ENCODE measurements at regions not wholly inside any gene's neighbourhood (a gene's known extent, or its start where the extent isn't known, plus 50 kb on each side); places are given as distances from the start of the nearest gene placed in this dataset.

DNA sequence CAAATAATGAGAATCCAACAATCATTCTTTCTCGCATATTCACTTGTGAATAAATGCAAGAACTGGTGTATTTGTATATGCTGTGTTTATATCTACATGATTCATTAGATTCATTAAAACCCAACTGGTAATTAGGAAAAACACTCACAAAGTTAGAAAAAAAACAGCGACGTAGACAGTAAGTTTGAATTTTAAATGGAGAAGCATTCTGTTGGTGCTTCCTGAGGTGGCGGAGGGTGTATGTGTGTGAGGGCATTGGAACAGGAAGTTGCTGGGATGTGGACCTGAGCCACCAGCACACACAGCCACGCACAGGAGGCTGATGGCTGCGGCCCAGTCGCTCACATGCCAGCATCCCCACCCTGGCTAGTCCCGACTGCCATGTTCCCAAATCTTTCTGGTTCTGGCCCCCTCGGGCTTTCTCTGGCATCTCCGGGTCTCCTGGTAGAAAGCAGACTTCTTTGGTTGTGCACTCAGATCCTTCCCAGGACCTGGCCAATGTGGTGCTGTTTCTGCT lies 121.6 kb upstream of the IRF2BP2 start:
- DNase-seq = no peak

DNA sequence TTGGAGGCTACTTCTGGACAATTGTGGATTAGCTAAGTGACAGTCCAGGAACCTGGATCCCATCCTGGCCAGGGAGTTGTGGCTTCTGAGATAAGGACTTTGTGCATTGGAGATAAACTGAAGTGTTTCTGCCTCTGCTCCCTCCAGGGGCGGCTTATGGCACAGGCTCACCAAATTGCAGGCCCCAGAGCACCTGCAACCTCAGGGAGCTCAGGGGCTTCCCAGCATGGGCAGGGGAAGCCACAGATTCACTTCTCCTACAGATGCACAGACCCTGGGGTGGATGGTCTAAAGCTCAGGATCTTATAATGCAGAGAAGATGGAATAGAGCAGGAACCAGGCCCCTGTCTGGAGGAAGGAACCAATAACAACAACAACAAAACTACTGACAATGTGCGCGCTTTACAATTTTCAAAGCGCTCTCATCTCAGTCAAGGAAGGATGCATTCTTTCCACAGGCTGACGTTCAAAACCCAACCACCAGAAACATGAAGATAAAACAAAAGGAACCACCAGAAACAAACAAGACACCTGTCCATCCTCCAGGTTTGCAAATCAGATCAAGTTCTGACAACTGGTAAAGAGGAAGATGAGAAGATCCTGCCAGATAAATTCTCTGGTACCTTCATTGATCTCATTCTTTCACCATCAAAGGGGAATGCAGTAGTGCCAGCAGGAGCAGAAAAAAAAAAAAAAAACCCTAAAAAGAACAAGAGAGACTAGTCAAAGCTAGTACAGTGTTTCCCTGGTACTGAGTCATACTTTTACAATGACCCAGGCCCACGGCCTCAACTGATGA lies 121.0 kb upstream of the IRF2BP2 start:
- no peak for DNase-seq

GRCh38 chr1:234730475-234730769 lies 120.4 kb upstream of the IRF2BP2 start:
- no peak for DNase-seq

DNA sequence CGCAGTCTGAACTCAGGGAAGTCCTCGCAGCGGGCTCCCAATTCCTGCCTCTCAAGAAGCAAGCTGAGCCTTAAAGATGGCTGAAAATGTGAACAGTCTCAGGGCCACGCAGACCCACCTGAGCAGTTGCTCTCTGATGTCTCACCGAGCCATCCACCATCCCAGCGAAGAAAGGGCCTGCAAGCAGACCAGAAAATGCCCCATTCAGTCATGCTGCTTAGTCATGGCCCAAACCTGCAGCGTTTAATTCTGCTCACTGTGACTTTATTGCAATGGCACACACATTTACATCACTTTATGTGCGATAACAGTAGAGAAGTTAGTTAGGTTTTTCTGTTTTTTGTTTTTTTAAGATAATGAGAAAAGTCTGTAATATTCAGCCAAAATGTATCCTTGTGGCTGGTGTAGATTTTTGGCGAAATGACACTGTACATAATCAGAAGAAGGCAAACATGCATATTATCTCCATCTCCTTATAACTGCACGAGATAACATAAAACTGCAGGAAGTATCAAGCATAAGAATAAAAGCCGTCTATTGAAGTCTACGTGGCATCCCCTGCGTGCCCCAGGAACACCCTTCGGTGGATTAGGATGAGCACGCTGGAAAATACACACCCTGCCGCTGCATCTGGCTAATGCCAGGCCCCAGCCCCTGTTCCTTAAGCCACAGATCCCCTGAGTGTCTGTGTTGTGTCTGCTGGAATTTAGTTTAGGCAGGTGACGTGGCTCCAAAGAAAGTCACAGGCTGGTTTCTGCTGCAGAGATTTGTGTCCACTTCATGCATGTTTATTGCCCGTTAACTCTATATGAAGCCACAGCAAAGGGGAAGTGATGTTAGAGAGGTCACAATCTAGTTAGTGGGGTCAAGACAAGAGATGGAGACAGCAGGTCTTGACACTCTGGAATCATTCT lies 119.8 kb upstream of the IRF2BP2 start:
- no peak for DNase-seq

GRCh38 chr1:234728740-234729139 lies 118.8 kb upstream of the IRF2BP2 start:
- no peak for DNase-seq

DNA sequence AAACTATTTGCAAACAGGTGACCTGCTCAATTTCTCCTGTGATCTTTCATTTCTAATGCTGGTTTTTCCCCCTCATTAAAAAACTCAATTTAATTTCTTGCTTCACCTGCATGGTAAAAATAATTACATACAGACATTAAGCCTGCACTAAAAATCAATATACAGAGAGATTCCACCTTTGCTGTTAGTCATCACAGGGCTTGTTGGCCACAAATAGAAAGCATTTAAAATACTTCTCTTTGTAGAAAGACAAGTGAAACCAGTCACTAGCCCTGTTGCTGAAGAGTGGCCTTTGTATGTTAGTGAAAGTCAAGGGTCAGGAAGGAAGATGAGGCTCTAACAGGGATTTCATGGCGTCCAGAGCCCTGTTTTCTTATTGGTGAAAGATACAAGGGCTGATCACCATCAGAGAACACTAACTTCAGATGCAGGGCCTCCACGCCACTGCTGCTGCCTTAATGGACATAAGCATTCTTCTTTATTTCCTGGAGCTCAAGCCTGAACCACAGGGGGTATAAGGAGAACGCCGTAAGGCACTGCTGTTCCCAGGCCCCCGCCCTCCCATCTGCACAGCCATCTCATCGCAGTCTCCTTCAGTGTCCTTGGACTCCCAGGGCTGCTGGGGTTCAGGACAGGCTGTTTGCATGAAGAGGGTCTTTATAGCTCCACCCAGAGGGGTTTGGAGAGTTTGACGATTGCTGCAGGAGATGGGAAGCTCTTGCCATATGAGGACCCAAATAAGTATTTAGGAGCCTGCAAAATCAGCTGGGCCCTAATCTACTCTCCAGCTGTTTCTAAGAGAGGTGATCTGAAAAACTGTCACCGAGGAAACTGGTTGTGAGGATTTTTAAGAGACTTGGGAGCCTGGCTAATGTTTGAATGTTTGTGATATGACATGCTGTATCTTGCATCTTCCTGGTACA lies 117.3 kb upstream of the IRF2BP2 start:
- no peak for DNase-seq

DNA sequence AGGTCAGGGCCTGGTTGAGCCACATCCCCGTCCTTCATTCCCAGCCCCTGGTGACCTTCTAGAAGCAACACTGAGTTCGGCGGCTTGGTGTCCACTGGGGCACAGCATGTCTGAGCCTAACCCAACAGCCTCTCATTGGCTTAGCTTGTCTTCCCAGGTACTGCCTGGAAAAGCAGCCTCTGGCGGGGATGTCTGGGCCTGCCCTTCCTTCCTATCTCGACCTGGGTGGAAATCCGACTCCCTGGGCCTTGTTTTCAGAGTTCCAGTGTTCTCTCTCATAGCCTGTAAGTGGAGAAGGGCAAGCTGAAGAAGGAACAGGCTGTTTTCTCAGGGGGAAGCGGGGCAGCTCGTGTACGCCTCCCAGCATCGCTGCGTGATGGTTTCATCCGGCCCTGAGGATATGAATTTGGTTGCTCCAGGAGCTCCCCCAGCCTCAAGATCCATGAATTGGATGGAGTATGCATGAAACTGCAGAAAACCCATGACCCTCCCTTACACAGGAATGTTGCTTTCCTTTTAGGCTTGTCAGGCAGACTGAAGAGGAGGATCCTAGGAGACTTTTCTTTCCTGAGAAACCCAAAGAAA lies 116.5 kb upstream of the IRF2BP2 start:
- DNase-seq = peak; percentile 36

GRCh38 chr1:234725177-234726132 lies 115.5 kb upstream of the IRF2BP2 start:
- DNase-seq = peak; percentile 29

DNA sequence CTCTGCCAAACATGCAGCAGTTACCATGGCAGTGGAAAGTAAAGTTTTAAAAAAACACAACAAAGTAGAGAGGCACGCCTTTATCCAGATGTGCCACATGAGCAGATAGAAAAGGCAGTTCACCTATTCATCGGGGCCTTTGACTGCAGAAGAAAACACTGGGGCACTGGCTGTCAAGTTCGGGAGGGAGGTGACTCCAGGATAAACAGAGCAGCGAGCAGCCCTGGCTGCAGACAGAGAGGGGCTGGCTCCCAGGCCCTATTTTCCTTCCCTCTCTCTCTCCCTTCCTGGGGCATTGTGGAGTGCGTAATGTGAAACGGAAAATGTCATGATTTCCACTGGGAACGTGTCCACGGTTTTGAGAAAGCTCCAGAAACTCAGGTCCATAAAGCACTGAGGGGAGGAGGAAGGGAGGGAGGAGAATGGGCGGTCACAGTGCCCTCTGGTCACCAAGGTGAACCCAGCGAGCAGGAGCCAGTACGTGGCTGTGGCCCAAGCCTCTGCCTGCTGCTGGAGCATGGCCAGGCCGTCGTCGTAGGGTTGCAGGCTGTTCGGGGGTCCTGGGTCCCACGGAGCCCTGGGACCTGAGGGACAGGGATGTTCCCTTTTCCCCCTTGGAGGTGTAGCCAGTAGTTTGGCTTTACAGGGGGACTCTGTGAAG lies 114.7 kb upstream of the IRF2BP2 start:
- no peak for DNase-seq

- DNase-seq = peak; percentile 96
These were observed 113.1 kb upstream of the IRF2BP2 start for GRCh38 chr1:234722904-234723720.

- DNase-seq = peak; percentile 70
These were observed 112.3 kb upstream of the IRF2BP2 start for GRCh38 chr1:234722270-234722704.

GRCh38 chr1:234721476-234722269 lies 111.7 kb upstream of the IRF2BP2 start:
- peak; percentile 95 for DNase-seq

DNA sequence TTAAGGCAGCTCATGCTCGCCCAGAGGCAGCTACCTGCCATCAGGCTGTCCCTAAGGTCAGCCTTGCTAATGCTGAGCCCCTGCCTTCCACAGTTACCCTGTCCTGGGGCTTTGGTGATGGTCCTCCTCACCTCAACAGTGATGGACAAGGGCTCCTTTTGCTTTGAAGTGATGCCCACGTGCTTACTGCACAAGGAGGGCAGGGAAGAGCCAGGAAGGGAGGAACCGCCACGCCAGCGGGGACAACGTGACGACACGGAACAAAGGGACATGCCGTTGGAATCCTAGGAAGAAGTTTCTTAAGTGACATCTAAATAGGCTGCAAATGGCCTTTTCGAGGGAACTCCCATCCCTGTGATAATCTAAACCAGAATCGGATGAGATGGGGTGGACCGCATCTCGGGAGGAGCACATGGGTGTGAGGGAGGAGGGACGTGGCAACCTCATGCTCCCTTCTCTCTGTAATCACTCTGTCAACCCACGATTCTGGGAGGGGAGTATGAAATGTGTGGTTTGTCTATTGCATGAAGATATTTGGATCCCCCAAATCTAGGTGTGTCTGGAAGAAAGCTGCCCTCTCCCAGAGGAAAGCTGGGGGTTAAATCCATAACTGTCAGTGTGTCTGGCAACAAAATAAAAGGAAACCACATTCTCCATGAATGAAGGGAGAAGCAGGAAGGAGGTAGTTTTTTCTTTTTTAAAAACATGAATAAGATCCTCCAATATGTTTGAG lies 110.9 kb upstream of the IRF2BP2 start:
- DNase-seq = peak; percentile 76

DNA sequence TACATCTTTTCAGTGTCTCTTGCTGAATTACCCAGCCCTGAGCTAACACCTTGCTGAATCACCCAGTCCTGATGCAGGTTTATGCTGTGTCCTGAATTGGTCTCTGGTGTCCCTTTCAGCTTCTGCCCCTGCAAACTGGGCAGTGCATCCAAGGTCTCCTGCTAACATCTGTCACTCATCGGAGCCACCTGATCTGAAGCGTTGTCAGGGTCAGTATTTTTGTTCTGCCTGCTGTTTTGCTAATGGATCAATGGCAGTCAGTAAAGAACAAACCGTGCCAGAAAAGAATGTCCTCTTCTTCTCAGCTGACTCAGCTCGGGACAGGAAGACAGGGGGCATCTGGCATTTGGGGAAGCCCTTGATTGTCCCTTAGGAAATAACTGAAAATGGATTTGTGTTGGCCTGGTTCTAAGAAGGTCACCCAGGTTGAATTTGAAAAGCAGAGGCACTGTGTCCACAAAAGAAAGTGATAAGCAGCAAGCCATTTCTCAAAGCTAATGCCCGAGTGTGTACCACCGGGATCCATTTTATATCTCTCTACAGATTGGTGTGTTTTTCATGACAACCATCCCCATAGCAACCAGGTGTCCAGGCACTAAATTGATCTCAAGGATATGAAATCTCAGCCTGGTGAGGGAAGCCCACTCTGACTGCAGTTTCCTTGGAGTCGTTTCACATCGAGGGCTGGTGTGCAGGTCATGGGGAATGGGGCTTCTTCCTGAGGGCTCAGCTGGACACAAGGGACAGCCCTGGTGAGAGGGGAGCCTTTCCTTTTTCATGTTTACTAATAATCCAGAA lies 109.7 kb upstream of the IRF2BP2 start:
- DNase-seq = no peak

DNA sequence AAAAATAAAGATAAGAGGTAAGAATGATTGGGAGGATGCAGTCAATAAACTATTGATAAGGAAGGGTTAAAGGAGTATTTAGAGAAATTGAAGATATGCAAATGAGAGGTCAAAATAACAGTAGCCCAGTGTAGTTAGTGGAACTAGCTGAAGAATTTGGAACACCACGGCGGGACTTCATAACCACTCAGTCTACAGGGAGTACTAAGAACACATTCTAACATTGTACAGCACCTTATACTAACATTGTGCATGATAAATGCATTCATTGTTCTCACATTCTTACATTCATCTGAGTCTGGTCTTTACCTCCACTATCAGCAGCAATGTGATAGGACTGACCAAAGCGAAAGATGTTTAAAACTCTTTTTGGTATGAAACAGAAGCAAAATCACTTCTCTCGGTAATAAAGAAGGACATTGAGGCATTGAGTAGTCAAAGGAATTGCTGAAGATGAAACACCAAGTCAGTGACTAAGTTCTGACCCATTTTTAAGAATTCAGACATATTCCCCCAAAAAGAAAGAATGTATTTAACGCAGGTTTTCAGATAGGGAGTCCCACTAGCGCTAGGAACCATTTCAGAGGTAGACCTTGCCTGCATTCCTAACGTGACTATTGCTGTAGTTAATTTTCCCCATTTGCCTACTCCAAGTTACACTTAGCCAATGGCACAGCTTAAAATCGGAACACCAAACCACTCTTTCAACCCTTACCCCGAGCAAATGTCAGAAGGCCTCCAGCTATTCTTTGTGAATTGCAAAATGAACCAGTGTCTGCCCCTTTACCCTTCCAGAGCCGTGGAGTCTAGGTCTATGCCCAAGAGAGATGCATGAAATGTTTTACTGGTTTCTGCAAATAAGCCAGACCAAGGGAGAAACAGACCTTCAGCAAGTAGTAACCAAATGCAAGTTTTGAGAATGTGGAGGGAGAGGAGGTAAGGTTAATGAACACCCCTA lies 108.8 kb upstream of the IRF2BP2 start:
- DNase-seq = no peak

Measured in skin of body (tissue), 1 donor.